ENCODE measurements at regions not wholly inside any gene's neighbourhood (a gene's known extent, or its start where the extent isn't known, plus 50 kb on each side); places are given as distances from the start of the nearest gene placed in this dataset.

DNA sequence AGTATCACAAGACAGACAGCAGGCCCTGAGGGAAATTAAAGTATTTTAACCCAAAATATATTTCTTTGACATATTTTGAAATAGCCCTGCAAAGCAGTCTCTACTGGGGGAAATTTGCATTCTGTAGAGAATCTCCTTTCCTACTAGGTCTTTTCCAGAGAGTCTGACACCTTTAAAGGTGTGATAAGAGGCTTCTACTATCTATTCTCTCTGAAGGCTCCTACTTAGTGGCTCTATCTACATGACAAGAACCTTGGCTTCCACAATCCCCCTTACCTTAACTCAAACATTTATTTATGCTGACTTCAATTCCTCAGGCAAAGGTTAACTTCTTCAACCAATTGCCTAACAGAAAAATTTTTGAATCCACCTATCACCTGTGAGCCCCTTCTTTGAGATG, 174.6 kb upstream of the GALNT5 start:
- Histone ChIP-seq H3K27ac (ENCODE audit: poor library complexity, severe bottlenecking) (no peak overlapping the region), H3K9me3 (ENCODE audit: severe bottlenecking) (no peaks in the 10 kb centered on the region), H3K4me1 (ENCODE audit: insufficient read depth, poor library complexity, severe bottlenecking) (no peaks in the 10 kb centered on the region), H3K4me3 (ENCODE audit: severe bottlenecking) (no peak overlapping the region), H3K27me3 (ENCODE audit: insufficient read depth, poor library complexity, severe bottlenecking) (no peaks in the 10 kb centered on the region), H3K36me3 (ENCODE audit: low read depth) (no peaks in the 10 kb centered on the region)
- TF ChIP-seq, protein P1, sequence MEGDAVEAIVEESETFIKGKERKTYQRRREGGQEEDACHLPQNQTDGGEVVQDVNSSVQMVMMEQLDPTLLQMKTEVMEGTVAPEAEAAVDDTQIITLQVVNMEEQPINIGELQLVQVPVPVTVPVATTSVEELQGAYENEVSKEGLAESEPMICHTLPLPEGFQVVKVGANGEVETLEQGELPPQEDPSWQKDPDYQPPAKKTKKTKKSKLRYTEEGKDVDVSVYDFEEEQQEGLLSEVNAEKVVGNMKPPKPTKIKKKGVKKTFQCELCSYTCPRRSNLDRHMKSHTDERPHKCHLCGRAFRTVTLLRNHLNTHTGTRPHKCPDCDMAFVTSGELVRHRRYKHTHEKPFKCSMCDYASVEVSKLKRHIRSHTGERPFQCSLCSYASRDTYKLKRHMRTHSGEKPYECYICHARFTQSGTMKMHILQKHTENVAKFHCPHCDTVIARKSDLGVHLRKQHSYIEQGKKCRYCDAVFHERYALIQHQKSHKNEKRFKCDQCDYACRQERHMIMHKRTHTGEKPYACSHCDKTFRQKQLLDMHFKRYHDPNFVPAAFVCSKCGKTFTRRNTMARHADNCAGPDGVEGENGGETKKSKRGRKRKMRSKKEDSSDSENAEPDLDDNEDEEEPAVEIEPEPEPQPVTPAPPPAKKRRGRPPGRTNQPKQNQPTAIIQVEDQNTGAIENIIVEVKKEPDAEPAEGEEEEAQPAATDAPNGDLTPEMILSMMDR (IDR thresholded peaks at IDR 0.05; ENCODE audit: poor library complexity, severe bottlenecking) = no peak
- ATAC-seq (ENCODE audit: low read depth) (no peak), DNase-seq (ENCODE audit: low spot score) (no peak)

DNA sequence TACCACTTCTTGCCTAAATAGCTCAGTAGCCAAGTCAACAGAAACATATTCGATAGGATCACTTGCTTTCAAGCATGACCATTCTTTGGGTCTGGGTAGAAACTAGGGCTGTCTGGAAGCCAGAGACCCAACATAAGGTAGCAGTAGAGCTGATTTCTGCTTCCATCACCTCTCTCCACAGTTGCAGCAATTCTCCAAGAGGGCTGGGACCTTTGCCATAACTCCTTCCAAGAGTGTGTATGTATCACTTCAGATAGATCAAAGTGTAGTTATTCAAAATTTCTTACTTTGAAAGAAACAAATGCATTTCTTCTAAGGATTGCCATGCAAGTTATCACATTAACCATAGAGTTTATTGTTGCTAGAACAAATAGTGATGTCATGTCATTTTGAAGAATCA, 172.0 kb upstream of the GALNT5 start:
- no peaks in the 10 kb centered on the region for H3K36me3 ChIP-seq (ENCODE audit: low read depth)
- H3K9me3 ChIP-seq (ENCODE audit: severe bottlenecking) = no peaks in the 10 kb centered on the region
- H3K27ac ChIP-seq (ENCODE audit: poor library complexity, severe bottlenecking) = no peak overlapping the region
- no peaks in the 10 kb centered on the region for H3K27me3 ChIP-seq (ENCODE audit: insufficient read depth, poor library complexity, severe bottlenecking)
- TF ChIP-seq, protein P1 (IDR thresholded peaks at IDR 0.05; ENCODE audit: poor library complexity, severe bottlenecking) = no peak
- no peak for DNase-seq (ENCODE audit: low spot score)
- no peaks in the 10 kb centered on the region for H3K4me1 ChIP-seq (ENCODE audit: insufficient read depth, poor library complexity, severe bottlenecking)
- no peak overlapping the region for H3K4me3 ChIP-seq (ENCODE audit: severe bottlenecking)
- ATAC-seq (ENCODE audit: low read depth) = no peak

DNA sequence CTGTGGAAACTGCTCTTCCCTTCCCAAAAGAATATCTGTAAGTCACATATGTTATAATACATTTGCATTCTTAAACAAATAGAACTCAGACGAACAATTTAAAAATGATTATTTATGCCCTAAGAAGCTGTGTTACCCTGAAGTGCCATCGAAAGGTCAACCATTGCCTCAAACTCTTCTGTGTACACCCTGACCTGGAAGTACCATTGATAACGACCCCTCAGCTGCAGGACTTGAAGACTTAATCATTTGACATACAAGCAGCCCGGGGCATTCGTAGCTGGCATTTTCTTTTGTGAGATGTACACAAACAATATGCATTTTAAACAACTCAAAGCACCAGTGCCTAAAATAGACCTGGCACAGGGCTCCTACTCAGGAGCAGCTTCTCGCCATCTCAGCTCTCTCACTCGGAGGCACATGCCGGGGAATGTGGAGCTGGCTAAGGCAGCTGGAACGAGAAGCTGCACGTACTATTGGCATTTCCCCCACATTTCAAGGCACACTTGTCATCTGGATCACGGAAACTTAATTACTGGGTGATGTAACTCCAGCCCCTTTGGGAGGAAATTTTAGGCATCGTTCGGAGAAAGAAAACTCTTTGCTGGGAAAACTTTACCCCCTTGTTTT, 170.0 kb upstream of the GALNT5 start:
- no peaks in the 10 kb centered on the region for H3K27me3 ChIP-seq (ENCODE audit: insufficient read depth, poor library complexity, severe bottlenecking)
- TF ChIP-seq, protein P1 (IDR thresholded peaks at IDR 0.05; ENCODE audit: poor library complexity, severe bottlenecking) = no peak
- H3K9me3 ChIP-seq (ENCODE audit: severe bottlenecking) = no peaks in the 10 kb centered on the region
- ATAC-seq (ENCODE audit: low read depth) (no peak), DNase-seq (ENCODE audit: low spot score) (no peak)
- H3K4me3 ChIP-seq (ENCODE audit: severe bottlenecking) = no peak overlapping the region
- no peaks in the 10 kb centered on the region for H3K36me3 ChIP-seq (ENCODE audit: low read depth)
- no peaks in the 10 kb centered on the region for H3K4me1 ChIP-seq (ENCODE audit: insufficient read depth, poor library complexity, severe bottlenecking)
- H3K27ac ChIP-seq (ENCODE audit: poor library complexity, severe bottlenecking) = no peak overlapping the region

DNA sequence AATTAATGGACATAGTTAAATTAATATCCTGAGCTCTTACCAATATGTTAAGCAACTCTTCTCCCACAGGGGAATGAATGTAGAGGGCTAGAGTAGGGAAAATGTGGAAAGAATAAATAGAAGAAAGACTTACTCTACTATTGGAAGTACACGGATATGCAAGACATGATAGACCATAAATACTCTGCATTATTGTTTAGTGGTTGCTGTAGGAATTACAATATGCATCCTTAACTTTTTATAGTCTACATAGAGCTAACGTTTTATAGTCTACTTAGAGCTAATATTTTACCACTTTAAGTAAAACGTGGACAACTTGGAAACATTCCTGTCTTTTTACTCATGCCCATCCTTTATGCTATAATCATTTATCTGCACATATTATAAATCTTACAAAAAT, 163.8 kb upstream of the GALNT5 start:
- Histone ChIP-seq H3K9me3 (ENCODE audit: severe bottlenecking) (no peaks in the 10 kb centered on the region), H3K4me1 (ENCODE audit: insufficient read depth, poor library complexity, severe bottlenecking) (no peaks in the 10 kb centered on the region), H3K36me3 (ENCODE audit: low read depth) (no peaks in the 10 kb centered on the region), H3K4me3 (ENCODE audit: severe bottlenecking) (no peak overlapping the region), H3K27ac (ENCODE audit: poor library complexity, severe bottlenecking) (no peak overlapping the region), H3K27me3 (ENCODE audit: insufficient read depth, poor library complexity, severe bottlenecking) (no peaks in the 10 kb centered on the region)
- TF ChIP-seq, protein P1 (IDR thresholded peaks at IDR 0.05; ENCODE audit: poor library complexity, severe bottlenecking) = peak; percentile 19
- ATAC-seq (ENCODE audit: low read depth) (no peak), DNase-seq (ENCODE audit: low spot score) (no peak)

DNA sequence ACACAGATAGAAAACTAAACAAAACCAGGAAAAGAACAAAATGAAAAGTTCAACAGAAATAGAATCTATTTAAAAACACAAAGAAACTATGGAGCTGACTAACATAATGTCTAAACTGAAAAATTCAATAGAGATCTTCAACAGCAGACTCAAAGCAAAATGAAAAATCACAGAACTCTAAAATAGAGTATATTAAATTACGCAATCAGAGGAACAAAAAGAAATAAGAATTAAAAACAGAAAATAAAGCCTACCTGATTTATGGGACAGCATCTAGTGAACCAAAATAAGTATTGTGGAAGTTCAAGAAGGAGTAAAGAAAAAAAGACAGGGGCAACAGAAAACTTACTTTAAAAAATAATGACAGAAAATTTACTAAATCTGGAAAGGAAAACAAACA, 152.1 kb upstream of the GALNT5 start:
- DNase-seq (ENCODE audit: low spot score) = no peak
- ATAC-seq (ENCODE audit: low read depth) = no peak
- Histone ChIP-seq H3K9me3 (ENCODE audit: severe bottlenecking) (no peaks in the 10 kb centered on the region), H3K4me3 (ENCODE audit: severe bottlenecking) (no peak overlapping the region), H3K4me1 (ENCODE audit: insufficient read depth, poor library complexity, severe bottlenecking) (no peaks in the 10 kb centered on the region), H3K27me3 (ENCODE audit: insufficient read depth, poor library complexity, severe bottlenecking) (no peaks in the 10 kb centered on the region), H3K36me3 (ENCODE audit: low read depth) (no peaks in the 10 kb centered on the region), H3K27ac (ENCODE audit: poor library complexity, severe bottlenecking) (no peak overlapping the region)
- TF ChIP-seq, protein P1 (IDR thresholded peaks at IDR 0.05; ENCODE audit: poor library complexity, severe bottlenecking) = no peak
